Retinal pigment epithelial cell (primary cell): ENCODE measurements at regions not wholly inside any gene's neighbourhood (a gene's known extent, or its start where the extent isn't known, plus 50 kb on each side); places are given as distances from the start of the nearest gene placed in this dataset.
"Not testable (repeated sequence)": the region's sequence is repeated elsewhere in the genome, so short reads cannot be mapped to it uniquely, and the experiment has no call there.

ENCODE experiments used
- DNase-seq: peaks from one replicate; pipeline ENCODE4 v3.0.0-alpha.2; 2010; ENCODE audit warnings: low read depth
- H3K4me3 ChIP-seq: 2 replicates; pipeline ENCODE4 v1.5.1; 2011; ENCODE audit warnings: mild to moderate bottlenecking, low read length, control low read depth, moderate library complexity
- TF ChIP-seq, protein P1 (sequence below): conservative IDR thresholded peaks from 2 replicates; pipeline ENCODE4 v1.5.1; 2011; ENCODE audit warnings: low read depth, low read length, control low read depth, inconsistent platforms

DNA sequence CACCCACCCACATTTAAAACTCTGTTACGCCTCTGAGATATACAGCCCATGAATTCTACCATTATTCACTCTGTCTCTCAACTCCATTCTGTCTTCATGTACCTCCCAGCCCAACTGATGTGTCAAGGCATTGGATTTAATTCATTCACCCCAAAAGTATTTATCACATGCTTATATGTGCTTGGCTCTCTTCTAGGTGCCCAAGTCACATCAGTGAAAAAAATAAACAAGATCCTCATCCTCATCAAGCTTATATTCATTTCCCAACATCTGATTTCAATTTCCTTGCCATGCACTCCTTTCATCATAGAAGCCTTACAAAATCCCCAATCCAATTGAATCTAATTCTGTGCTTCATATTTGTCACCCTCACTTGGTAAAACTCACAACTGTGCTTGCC, 967.6 kb downstream of the LTN1 start:
- no peak overlapping the region for H3K4me3 ChIP-seq
- no peak for DNase-seq
- TF ChIP-seq, protein P1, sequence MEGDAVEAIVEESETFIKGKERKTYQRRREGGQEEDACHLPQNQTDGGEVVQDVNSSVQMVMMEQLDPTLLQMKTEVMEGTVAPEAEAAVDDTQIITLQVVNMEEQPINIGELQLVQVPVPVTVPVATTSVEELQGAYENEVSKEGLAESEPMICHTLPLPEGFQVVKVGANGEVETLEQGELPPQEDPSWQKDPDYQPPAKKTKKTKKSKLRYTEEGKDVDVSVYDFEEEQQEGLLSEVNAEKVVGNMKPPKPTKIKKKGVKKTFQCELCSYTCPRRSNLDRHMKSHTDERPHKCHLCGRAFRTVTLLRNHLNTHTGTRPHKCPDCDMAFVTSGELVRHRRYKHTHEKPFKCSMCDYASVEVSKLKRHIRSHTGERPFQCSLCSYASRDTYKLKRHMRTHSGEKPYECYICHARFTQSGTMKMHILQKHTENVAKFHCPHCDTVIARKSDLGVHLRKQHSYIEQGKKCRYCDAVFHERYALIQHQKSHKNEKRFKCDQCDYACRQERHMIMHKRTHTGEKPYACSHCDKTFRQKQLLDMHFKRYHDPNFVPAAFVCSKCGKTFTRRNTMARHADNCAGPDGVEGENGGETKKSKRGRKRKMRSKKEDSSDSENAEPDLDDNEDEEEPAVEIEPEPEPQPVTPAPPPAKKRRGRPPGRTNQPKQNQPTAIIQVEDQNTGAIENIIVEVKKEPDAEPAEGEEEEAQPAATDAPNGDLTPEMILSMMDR = no peak

DNA sequence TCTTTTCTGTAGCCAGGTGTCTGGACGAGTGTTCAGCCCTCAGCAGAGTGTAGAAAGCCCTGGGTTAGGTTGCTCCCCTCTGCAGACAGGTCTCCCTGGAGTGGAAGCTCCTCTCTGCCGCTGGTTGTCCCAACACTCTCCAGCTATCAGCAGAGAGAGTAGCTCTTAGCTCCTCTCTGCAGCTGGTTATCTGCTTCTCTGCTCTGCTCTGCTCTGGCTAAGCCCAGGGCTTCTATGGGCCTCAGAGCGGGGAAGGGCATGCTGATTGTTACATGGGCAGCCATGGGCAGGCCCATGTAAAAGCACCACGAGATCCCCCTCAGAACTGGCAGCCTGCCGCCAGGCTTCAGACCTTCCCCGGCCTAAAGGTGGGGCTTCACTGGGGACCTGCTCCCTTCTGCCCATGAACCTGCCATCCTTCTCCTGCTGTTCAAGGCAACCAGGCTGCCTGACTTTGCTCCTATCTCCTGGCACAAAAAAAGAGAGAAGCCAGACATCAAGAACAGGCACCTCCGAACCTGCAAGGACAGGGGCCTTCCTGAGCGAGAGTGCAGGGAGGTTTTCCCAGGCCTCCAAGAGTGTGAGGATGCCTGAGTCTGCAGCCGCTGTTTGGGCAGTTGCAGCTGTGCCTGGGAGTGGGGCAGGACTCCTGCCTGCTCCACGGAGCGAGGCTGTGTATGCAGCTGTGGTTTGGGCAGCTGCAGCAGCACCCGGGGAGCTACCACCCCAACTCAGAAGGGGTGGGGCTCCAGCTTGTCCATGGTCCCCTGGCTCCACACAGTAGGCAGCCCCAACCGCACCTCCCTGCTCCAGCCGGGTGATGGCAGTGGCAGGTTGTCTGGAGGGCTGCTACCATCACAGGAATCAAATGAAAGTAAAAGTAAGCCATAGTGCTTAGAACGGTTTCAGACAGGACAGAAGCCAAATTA, 973.7 kb downstream of the LTN1 start:
- DNase-seq = no peak
- H3K4me3 ChIP-seq = no peak overlapping the region

DNA sequence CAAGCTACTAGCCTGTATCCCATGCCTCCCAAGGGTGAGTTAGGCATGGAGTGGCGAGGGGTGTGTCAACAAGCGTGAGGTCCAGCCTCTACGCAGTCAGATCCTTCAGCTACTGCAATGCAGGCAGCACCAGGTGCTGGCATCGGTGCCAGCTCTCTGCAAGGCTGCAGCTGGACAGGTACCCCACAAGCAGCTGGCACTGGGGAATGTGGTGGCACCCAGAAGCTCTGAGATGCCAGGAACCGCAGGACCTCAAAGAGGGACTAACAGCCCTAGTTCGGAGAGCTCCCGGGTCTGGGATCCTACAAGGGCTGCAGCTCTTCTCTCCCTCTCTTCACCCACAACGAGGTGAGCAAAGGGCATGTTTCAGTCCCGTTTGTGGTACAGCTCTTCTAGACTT, 974.5 kb downstream of the LTN1 start:
- no peak overlapping the region for H3K4me3 ChIP-seq
- TF ChIP-seq, protein P1 = no peak
- DNase-seq = no peak

More for the DNA sequence above, 973.7 kb downstream of the LTN1 start:
- TF ChIP-seq, protein P1 = no peak

DNA sequence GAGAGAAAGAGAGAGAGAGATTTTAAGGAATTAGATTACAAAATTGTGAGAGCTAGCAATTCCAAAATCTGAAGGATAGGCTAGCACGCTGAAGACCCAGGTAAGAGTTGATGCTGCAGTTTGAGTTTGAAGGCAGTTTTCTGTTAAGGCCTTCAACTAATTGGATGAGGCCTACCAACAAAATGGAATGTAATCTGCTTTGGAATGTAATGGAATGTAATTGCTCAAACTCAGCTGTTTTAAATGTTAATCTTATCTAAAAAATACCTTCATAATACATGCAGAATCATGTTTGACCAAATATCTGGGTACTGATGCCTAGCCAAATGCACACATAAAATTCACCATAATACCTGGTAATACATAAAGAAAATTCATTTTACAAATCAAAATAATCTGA, 976.1 kb downstream of the LTN1 start:
- peak; percentile 55 for DNase-seq
- H3K4me3 ChIP-seq = no peak overlapping the region
- TF ChIP-seq, protein P1 = no peak

DNA sequence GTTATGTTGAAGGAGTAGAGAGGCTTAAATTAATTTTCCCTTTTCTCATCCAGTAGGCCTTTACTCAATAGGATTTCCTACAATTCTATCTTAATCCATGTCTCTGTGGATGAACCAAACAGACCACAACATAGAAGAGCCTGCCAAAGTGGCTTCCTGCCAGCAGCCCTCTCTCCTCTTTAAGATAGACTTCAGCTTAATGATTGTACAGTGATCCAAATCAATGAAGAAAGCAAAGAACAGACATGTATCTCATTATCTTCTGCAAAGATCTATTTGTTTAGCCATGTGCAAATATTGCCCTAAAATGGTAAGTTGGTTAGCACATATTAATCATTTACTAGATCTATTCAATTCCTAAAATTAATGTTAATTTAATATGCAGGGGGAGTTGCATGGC, 979.6 kb downstream of the LTN1 start:
- DNase-seq, H3K4me3 ChIP-seq: not testable (repeated sequence)

DNA sequence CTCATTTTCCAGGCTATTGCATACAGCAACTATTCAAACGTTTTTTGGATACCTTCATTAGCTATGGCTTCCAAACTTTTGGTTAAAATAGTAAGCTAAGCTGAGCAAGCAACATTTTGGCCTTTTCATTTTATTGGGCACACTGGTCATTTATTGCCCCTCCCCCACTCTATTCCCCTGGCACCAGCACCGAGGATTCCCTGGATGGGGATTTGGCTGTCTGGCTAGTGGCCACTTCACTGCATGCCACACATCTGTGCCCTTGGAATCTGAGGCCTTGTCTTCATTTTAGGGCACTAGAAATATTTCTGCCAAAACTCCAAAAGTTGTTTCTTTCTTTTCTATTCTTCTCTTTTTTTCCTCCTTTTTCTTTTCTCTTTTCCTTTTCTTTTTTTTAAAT, 980.7 kb downstream of the LTN1 start:
- not testable (repeated sequence) for H3K4me3 ChIP-seq, DNase-seq

DNA sequence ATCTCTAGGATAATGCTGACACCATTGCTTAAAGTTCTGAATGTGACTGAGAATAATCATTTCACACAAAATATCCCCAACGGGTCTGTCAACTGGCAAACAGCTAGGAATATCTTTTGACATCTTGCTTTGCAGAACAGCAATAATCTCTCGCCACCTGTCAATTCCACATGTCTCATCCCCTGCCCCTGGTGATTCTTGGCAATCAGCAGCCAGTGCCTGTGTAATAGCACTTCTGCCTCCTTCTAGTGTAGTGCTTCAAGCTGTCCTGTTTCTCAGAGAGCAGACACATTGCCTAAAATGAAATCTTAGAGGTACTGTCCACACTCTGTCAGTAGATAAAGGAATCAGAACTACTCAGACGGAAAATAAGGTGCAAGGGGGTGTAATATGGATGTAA, 984.4 kb downstream of the LTN1 start:
- not testable (repeated sequence) for H3K4me3 ChIP-seq, DNase-seq

DNA sequence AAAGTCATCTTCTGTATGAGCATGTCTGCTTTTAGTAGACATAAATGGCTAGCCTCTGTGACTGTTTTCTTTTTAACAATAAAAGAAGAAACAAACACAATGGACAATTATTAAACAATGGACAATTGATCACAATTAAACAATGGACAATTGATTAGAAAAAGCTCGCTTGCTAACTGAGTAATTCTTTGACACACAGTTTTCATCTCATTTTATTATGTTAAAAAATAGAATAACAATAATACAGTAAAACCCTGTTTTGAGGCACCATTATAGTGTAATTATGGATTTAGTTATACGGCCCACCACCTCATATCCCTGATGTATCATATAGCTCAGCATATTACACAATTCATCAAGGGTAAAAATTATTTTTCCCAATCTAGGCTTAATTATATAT, 989.0 kb downstream of the LTN1 start:
- not testable (repeated sequence) for DNase-seq, H3K4me3 ChIP-seq

DNA sequence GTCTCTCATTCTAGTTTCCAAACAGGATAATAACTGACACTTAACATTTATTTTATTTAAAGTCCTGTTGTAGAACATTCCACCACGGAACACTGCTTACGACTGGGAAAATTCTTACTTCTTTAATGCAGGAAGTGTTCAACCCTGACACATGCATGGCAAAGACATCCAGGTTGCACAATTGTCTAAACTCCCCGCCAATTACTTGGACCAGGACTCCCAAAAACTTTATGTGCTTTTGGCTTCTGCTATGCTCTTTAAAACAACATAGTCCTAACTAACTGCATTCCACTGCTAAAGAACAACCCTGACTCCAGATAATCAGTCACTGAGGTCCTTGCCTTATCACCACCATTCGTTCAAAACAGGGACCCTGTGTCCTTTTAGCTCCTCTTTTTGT, 995.8 kb downstream of the LTN1 start:
- H3K4me3 ChIP-seq, DNase-seq: not testable (repeated sequence)

DNA sequence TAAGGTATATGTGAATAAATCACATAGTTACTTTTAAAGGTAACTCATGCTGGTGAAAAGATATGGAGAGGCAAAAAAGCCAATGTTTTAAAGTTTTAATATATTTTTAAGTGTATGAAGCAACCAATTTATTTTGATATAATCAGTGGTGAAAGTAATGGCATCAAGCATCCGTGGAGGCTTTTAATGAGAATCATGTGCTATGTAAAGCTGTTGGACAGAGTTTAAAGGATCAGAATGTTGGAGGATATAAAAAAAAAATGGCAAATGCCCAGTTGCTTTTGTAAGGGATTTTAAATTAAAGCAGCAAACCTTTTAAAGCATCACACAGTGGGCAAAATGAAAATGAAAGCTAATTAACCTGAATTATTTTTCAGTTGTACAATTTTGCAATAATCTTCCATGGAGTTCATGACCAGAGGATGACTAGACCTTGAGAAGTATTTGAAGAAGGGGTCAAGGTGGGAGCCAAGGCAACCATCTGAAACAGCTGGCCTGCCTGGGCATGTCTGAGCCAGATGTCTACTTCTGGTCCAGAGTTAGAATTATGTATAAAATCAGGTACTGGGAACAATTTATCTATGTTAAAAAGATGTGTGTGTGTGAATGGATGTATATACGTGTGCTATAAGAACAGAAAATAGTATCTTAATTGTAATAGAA, 1007.9 kb downstream of the LTN1 start:
- H3K4me3 ChIP-seq = not testable (repeated sequence)
- DNase-seq = peak; percentile 56

DNA sequence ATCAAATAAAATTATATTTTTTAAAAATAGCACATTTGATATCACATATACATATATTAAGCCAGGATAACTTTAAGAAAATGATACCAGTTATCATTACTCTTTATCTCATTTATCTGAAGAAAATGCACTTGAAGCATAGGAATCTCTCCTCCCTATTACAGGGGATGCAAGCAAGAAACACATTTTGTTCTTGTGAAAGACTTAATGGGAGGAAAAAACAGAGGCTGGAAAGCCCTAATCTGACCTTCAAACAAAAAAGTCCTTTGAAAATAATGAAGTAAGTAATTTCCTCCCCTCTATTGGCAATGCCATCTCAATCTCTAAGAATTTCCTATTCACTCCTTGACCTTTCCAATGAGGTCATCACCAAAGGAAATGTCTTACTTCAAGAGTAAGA, 1012.6 kb upstream of the ADAMTS5 start:
- H3K4me3 ChIP-seq, DNase-seq: not testable (repeated sequence)
